ENCODE measurements at regions not wholly inside any gene's neighbourhood (a gene's known extent, or its start where the extent isn't known, plus 50 kb on each side); places are given as distances from the start of the nearest gene placed in this dataset.

DNA sequence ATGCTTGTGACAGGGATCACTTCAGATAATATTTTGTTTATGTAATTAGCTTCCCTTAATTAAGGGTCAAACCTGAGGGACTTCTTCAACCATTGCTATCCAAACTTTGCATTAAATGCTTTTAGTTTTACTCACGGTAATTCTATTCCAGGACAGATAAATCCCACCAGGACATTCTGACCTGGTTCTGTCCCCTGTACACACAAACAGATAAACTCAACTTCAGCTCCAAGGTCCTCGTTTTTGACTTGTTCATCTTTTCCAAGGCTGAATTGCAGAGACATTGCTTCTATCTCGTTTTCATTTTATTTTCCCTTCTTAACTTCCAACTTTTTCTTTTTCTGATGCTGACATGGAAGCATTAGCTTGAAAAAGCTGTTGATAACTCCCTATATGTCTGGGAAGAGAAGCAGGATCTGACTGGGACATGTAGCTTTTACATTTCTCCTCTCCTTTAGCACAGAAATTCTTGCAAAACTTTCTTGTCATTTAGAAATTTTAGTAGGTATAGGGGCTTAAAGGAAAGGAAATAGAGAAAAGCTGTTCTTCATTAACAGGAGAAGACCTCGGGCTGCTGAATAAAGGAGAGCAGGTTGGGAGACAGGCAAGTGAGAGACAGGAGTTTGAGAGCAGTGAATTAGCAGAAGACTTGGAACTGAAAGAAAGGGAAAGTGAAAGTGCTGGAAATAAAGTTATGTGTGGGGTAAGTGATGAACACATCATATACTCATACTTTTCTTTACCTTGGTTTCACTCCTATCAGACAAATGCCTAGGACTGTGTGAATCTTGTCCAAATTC lies 231.7 kb upstream of the B3GALT2 start:
- POLR2A ChIA-PET, result no interaction called here

GRCh38 chr1:193417403-193417802 lies 231.0 kb upstream of the B3GALT2 start:
- no peak for DNase-seq (ENCODE audit: extremely low spot score)
- TF ChIP-seq, protein P1, sequence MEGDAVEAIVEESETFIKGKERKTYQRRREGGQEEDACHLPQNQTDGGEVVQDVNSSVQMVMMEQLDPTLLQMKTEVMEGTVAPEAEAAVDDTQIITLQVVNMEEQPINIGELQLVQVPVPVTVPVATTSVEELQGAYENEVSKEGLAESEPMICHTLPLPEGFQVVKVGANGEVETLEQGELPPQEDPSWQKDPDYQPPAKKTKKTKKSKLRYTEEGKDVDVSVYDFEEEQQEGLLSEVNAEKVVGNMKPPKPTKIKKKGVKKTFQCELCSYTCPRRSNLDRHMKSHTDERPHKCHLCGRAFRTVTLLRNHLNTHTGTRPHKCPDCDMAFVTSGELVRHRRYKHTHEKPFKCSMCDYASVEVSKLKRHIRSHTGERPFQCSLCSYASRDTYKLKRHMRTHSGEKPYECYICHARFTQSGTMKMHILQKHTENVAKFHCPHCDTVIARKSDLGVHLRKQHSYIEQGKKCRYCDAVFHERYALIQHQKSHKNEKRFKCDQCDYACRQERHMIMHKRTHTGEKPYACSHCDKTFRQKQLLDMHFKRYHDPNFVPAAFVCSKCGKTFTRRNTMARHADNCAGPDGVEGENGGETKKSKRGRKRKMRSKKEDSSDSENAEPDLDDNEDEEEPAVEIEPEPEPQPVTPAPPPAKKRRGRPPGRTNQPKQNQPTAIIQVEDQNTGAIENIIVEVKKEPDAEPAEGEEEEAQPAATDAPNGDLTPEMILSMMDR (IDR thresholded peaks at IDR 0.05; ENCODE audit: control extremely low read depth, extremely low read depth, low read depth, missing control alignments), result no peak
- CTCF ChIA-PET, result interaction anchor here (1.0 to 1.2 kb wide), 2 partner anchors 9 to 10 kb away, joined by 3 read pairs; no protein-coding TSS in a partner anchor
- POLR2A ChIA-PET, result no interaction called here

More for the DNA sequence above, 231.7 kb upstream of the B3GALT2 start:
- CTCF ChIA-PET, result interaction anchor here (1.1 to 1.2 kb wide), 2 partner anchors 10 to 11 kb away, joined by 3 read pairs; no protein-coding TSS in a partner anchor
- TF ChIP-seq, protein P1 (IDR thresholded peaks at IDR 0.05; ENCODE audit: control extremely low read depth, extremely low read depth, low read depth, missing control alignments), result no peak
- DNase-seq (ENCODE audit: extremely low spot score), result no peak

- CTCF ChIA-PET, result interaction anchor here (1.0 kb wide), 1 partner anchor 10 kb away, joined by 3 read pairs; no protein-coding TSS in a partner anchor
- POLR2A ChIA-PET, result no interaction called here
- TF ChIP-seq, protein P1 (IDR thresholded peaks at IDR 0.05; ENCODE audit: control extremely low read depth, extremely low read depth, low read depth, missing control alignments), result no peak
- no peak for DNase-seq (ENCODE audit: extremely low spot score)
These were observed 230.0 kb upstream of the B3GALT2 start for GRCh38 chr1:193416226-193417024.

DNA sequence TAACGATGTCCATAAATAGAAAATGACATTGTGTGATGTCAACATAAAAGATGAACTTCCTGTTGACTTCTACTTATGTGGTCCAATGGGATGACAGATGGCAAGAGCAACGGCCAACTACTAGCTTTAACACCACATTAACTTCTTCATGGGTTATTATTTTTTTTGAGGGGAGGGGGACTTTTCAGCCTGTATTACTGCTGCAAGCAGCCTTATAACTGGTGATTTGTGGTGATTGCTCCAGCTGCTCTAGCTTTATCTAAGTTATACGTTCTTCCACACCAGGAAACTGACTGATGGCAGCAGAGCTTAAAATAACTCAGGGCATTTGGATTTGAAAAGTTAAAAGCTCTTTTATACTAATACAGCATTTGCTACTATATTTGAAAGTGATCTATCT lies 228.8 kb upstream of the B3GALT2 start:
- TF ChIP-seq, protein P1 (IDR thresholded peaks at IDR 0.05; ENCODE audit: control extremely low read depth, extremely low read depth, low read depth, missing control alignments), result no peak
- ChIA-PET CTCF (no interaction called here), POLR2A (no interaction called here)
- no peak for DNase-seq (ENCODE audit: extremely low spot score)

DNA sequence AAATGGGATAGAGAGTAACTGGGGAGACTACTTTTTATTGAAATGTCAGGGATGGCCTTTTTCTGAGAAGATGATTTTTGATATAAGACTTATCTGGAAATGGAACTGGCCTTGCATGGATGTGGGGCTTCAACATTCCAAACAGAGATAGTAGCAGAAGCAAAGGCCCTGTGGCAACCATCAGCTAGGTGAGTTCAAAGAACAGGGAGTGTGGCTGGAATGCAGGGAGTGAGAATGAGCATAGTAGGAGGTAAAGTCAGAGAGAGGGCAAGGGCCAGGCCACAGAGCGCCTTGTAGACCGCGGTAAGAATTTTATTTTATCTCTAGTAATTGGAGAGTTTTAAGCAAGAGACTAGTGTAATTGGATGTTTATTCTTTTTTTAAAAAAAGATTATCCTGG lies 227.0 kb upstream of the B3GALT2 start:
- TF ChIP-seq, protein P1 (IDR thresholded peaks at IDR 0.05; ENCODE audit: control extremely low read depth, extremely low read depth, low read depth, missing control alignments), result no peak
- ChIA-PET CTCF (no interaction called here), POLR2A (no interaction called here)
- no peak for DNase-seq (ENCODE audit: extremely low spot score)

DNA sequence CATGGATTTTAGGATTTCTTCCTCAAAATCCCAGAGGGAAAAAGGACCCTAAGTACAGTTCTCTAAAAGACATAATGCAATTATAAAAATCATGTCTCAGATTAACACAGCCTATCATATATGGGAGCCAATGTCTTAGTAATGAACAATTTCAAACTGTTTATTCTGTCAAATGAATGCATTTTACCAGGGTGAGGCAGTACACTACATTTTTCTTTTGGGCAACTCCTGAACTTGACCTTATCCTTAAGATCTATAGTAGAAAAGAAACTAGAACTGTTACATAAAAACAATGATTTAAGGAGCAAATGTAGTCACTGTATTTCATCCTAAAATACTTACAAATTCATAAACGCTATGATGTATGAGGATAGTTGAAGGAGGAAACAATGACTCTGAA lies 226.3 kb upstream of the B3GALT2 start:
- POLR2A ChIA-PET, result no interaction called here
- no peak for DNase-seq (ENCODE audit: extremely low spot score)
- CTCF ChIA-PET, result no interaction called here

More for the DNA sequence above, 226.3 kb upstream of the B3GALT2 start:
- TF ChIP-seq, protein P1 (IDR thresholded peaks at IDR 0.05; ENCODE audit: control extremely low read depth, extremely low read depth, low read depth, missing control alignments), result no peak

All from GM10248 (cell line).